ENCODE measurements at regions not wholly inside any gene's neighbourhood (a gene's known extent, or its start where the extent isn't known, plus 50 kb on each side); places are given as distances from the start of the nearest gene placed in this dataset.

- H3K9ac ChIP-seq (ENCODE audit: low read depth in 1 of 2, low read length in 2 of 2) = no peak overlapping the region
- H3K9me3 ChIP-seq (ENCODE audit: control insufficient read depth in 4 of 4, low read length in 3 of 4) = no peaks in the 10 kb centered on the region
- TF ChIP-seq SP1 (IDR thresholded peaks at IDR 0.05) (no peak), ZBTB33 (IDR thresholded peaks at IDR 0.05) (no peak), EGR1 (IDR thresholded peaks at IDR 0.05; ENCODE audit: low read depth in 2 of 2) (no peak), NR2F2 (IDR thresholded peaks at IDR 0.05) (no peak), RAD21 (IDR thresholded peaks at IDR 0.05) (no peak), JUND (IDR thresholded peaks at IDR 0.05) (no peak), RXRA (IDR thresholded peaks at IDR 0.05) (no peak), CTCF (IDR thresholded peaks at IDR 0.05; ENCODE audit: low read depth, low read length, missing input control) (no peak), FOXA2 (IDR thresholded peaks at IDR 0.05) (no peak), TAF1 (conservative IDR thresholded peaks at IDR 0.05) (no peak), GABPA (IDR thresholded peaks at IDR 0.05 in 1 of 2, conservative IDR thresholded peaks at IDR 0.05 in 1 of 2) (no peak), YY1 (IDR thresholded peaks at IDR 0.05) (no peak), REST (IDR thresholded peaks at IDR 0.05) (no peak)
- H3K4me3 ChIP-seq (ENCODE audit: low read depth in 1 of 3, low read length in 3 of 3) = no peak overlapping the region
- DNase-seq (ENCODE audit: low spot score) = no peak
- H3K4me1 ChIP-seq (ENCODE audit: control insufficient read depth in 4 of 4, insufficient read depth in 4 of 4, low read length in 3 of 4) = no peaks in the 10 kb centered on the region
- no peaks in the 10 kb centered on the region for H3K27me3 ChIP-seq (ENCODE audit: control insufficient read depth in 4 of 4, insufficient read depth in 4 of 4, low read length in 3 of 4)
- no peaks in the 10 kb centered on the region for H3K36me3 ChIP-seq (ENCODE audit: control insufficient read depth in 4 of 4, insufficient read depth in 3 of 4, low read depth in 1 of 4, low read length in 3 of 4)
- WGBS = 78% methylated on average over 8 of the region's 8 CpGs
- no peak overlapping the region for H3K27ac ChIP-seq (ENCODE audit: low read depth in 1 of 2, low read length in 2 of 2)
Measured at GRCh38 chr1:10915594-10915993, 96.9 kb upstream of the TARDBP start.

DNA sequence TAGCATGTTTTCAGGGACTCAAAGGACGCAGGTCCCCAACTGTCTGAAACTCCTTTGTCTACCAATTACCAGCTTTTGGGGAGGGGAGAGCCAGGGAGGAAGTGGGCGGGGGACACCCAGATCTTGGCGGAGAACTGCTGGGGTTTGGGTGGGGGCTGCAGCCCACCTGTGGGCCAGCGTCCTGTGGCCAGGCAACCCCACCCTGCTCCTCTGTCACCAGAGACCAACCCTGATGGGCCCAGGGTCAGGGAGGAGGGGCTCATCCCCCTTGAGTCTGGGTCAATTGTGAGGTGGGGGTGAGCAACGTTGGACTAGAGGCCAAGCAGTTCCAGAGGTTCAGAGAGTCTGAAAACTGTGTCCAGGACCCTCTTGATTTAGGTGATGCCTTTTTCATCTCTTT lies 96.1 kb upstream of the TARDBP start:
- no peak for DNase-seq (ENCODE audit: low spot score)
- no peaks in the 10 kb centered on the region for H3K4me1 ChIP-seq (ENCODE audit: control insufficient read depth in 4 of 4, insufficient read depth in 4 of 4, low read length in 3 of 4)
- H3K4me3 ChIP-seq (ENCODE audit: low read depth in 1 of 3, low read length in 3 of 3) = no peak overlapping the region
- no peaks in the 10 kb centered on the region for H3K36me3 ChIP-seq (ENCODE audit: control insufficient read depth in 4 of 4, insufficient read depth in 3 of 4, low read depth in 1 of 4, low read length in 3 of 4)
- 78% methylated on average over 5 of the region's 5 CpGs for WGBS
- H3K27me3 ChIP-seq (ENCODE audit: control insufficient read depth in 4 of 4, insufficient read depth in 4 of 4, low read length in 3 of 4) = no peaks in the 10 kb centered on the region
- H3K9me3 ChIP-seq (ENCODE audit: control insufficient read depth in 4 of 4, low read length in 3 of 4) = no peaks in the 10 kb centered on the region
- no peak overlapping the region for H3K9ac ChIP-seq (ENCODE audit: low read depth in 1 of 2, low read length in 2 of 2)
- H3K27ac ChIP-seq (ENCODE audit: low read depth in 1 of 2, low read length in 2 of 2) = no peak overlapping the region
- TF ChIP-seq YY1 (IDR thresholded peaks at IDR 0.05) (no peak), RXRA (IDR thresholded peaks at IDR 0.05) (no peak), NR2F2 (IDR thresholded peaks at IDR 0.05) (no peak), GABPA (IDR thresholded peaks at IDR 0.05 in 1 of 2, conservative IDR thresholded peaks at IDR 0.05 in 1 of 2) (no peak), JUND (IDR thresholded peaks at IDR 0.05) (no peak), SP1 (IDR thresholded peaks at IDR 0.05) (no peak), HNF4A (conservative IDR thresholded peaks at IDR 0.05) (no peak), TAF1 (conservative IDR thresholded peaks at IDR 0.05) (no peak), FOXA2 (IDR thresholded peaks at IDR 0.05) (no peak), REST (IDR thresholded peaks at IDR 0.05) (no peak), CTCF (IDR thresholded peaks at IDR 0.05; ENCODE audit: low read depth, low read length, missing input control) (no peak), HNF4G (IDR thresholded peaks at IDR 0.05) (no peak), FOXA1 (IDR thresholded peaks at IDR 0.05) (no peak)
- TF ChIP-seq, protein P1, sequence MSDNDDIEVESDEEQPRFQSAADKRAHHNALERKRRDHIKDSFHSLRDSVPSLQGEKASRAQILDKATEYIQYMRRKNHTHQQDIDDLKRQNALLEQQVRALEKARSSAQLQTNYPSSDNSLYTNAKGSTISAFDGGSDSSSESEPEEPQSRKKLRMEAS (IDR thresholded peaks at IDR 0.05) = no peak
- TF ChIP-seq, protein P2, sequence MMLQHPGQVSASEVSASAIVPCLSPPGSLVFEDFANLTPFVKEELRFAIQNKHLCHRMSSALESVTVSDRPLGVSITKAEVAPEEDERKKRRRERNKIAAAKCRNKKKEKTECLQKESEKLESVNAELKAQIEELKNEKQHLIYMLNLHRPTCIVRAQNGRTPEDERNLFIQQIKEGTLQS (IDR thresholded peaks at IDR 0.05) = no peak
